HG03520 (cell line): ENCODE measurements at regions not wholly inside any gene's neighbourhood (a gene's known extent, or its start where the extent isn't known, plus 50 kb on each side); places are given as distances from the start of the nearest gene placed in this dataset.

Experiments used
- ATAC-seq: cut with Tn5 transposase; IDR thresholded peaks from one replicate; pipeline ENCODE4 v1.9.1; 2021; ENCODE audit warnings: mild to moderate bottlenecking, moderate library complexity; ENCODE audit not compliant: unreplicated experiment

GRCh38 chr7:25828468-25828867, 323.5 kb upstream of the NFE2L3 start:
- no peak for ATAC-seq

- no peak for ATAC-seq
These were observed 322.3 kb upstream of the NFE2L3 start for GRCh38 chr7:25829663-25830062.

DNA sequence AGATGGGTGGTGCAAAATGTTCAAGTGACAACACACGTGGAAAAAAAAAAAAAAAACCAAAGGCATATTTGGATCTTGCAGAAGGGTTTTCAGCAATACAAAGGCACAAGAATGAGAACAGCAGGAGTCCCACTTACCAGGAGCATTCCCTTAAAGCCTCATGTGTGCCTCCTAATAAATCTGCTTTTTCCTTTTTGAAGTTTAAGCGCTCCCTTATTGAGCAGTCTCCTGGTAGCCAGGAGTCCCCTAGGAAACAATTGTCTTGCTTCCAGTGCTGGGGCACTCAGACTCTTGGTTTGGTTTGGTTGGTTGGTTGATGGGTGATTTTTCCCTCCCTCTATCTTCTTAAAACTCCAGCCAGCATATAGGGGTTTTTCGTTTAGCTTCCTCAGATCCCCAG, 321.8 kb upstream of the NFE2L3 start:
- ATAC-seq, result no peak

GRCh38 chr7:25831062-25831691, 320.8 kb upstream of the NFE2L3 start:
- ATAC-seq, result no peak

DNA sequence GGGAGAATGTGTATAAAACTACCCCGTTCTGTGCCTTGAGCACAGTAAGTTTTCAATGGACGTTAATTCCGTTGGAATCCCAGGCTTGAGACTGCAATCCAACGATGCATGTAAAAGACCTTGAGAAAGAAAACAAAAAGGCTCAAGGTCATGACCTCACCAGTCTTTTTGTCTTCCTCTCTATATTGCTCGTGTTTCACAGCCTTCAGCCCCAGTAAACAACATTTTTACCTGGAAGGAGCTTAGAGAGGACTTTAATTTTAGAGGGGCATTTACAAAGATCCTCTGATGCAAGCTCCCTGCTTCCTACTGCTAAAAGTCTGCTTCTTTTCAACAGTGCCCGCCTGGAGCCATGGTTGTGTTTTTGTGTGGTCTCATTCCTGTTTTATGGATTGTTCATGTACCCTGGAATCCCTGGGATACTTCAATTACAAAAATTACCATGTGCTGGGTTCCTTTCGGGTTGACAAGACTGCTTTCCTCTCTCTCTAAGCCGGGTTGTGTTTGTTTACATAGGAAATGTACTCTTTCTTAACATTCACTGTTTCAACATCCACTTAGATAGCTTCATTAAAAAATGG, 320.1 kb upstream of the NFE2L3 start:
- ATAC-seq, result no peak

DNA sequence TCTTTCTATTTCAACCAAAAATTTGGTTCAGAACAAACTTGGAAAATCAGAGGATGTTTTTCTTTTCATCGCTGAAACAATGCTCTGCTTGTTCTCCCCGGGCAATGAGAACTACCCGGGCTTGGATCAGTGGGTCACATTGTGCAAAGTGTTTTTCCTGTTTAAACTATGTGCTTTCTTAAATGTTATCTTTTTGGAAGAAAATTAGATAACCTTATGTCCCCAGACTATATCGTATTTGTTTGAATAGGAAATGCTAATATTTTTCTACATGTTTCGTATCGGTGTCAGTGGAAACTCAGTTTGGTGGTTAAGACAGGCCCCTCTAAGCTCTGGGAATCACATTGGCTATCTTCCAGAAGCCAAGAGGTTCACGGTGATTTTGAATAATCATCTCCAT, 319.5 kb upstream of the NFE2L3 start:
- ATAC-seq, result no peak

DNA sequence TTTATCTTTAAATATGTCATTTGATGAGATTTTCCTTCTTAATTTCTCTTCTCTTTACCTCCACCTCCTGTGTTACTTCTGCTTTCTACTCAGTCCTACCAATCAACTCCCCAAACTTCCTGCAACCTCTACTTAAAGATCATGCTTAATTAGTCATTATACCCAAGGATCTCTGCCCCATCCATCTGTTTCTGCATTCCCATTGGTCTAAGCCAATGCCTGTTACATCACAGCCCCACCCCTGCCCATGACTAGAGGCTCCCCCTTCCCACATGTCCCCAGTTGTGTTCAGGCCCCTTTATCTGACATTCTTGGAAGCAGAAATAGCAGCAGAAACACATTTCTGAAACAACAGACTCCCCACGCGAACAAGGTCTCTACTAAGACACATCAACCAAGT, 319.1 kb upstream of the NFE2L3 start:
- ATAC-seq, result no peak

DNA sequence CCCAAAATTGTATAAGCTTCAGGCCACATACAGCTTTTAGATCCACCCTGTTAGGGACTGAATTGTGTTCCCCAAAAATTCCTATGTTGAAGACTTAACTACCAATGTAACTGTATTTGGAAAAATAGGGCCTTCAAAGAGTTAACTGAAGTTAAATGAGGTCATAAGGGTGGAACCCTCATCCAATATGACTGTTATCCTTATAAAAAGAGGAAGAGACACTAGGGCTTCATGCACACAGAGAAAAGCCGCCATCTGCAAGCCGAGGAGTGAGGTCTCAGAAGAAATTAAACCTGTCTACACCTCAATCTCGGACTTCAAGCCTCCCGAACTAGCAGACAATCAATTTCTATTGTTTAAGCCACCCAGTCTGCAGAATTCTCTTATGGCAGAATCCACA, 317.9 kb upstream of the NFE2L3 start:
- ATAC-seq, result no peak

DNA sequence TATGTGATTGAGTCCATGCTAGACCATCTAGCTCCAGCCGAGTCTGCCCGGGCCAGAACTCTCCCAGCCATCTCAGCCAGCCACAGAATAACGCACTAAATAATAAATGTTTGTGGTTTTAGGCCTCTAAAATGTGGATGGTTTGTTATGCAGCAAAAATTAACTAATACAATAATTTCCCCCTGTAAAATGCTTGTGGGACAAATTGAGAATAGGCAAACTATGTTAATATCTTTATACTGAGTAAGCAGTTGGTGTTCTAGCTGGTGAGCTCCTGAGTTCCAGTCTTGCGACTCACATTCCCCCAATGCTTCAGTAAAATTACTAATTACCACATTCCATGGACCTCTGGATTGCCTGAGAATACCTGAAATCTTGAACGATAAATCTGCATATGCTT, 316.8 kb upstream of the NFE2L3 start:
- no peak for ATAC-seq

DNA sequence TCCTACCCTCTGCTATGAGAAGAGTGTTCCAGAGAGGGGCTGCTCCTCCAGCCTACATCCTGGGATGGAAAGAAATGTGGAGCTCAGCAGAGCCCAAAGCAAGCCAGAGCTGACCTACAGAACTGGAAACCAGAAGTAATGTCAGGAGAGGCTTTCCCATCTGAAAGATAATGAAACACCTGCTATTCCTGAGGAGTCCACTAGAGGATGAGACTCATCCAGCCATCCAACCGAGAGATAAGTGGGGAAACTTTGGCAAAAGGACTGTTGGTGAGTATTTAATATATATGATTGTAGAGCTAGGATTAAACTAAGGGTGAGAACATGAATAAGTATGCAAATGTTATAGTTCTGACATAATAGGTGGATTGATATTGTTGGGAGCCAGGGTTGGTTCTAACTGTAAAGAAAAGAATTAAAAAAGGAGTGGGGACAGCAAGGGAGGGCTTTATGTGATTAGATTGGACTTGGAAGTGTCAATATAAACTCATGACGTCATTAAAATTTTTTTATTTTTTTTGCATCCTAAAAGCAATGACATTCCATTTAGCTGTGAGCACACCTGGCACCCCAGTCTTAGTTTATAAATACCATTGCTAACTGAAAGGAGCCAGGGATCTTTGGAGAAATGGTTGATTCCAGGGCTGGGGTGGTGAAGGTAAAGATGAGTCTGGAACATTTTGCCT, 312.8 kb upstream of the NFE2L3 start:
- ATAC-seq, result no peak

- no peak for ATAC-seq
These were observed 311.7 kb upstream of the NFE2L3 start for GRCh38 chr7:25840209-25840792.

GRCh38 chr7:25841575-25841974, 310.4 kb upstream of the NFE2L3 start:
- no peak for ATAC-seq

DNA sequence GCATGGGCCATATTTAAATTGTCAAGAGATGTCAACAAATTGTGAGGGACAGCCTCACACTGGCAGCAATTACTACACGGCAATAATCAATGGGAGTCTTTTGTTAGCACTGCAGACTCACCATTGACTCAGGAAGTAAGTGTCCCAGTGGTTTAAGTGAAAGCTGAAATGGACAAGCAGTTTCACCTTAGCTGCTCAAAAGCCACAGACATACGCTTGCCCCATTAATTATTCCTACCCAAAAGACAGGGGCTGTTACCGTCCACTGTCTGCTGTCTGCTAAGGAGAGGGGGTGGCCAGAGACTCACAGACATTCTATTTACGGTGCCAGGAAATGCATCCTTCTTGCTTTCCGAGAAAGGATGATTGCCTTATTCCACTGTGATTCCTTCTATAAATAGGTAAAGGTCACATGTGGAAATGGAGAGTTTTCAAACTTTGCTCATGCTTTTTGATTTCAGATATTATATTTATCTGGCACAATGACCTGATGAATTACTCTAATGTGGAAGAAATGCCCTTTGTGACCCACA, 309.7 kb upstream of the NFE2L3 start:
- no peak for ATAC-seq

GRCh38 chr7:25843467-25843866, 308.5 kb upstream of the NFE2L3 start:
- ATAC-seq, result no peak

DNA sequence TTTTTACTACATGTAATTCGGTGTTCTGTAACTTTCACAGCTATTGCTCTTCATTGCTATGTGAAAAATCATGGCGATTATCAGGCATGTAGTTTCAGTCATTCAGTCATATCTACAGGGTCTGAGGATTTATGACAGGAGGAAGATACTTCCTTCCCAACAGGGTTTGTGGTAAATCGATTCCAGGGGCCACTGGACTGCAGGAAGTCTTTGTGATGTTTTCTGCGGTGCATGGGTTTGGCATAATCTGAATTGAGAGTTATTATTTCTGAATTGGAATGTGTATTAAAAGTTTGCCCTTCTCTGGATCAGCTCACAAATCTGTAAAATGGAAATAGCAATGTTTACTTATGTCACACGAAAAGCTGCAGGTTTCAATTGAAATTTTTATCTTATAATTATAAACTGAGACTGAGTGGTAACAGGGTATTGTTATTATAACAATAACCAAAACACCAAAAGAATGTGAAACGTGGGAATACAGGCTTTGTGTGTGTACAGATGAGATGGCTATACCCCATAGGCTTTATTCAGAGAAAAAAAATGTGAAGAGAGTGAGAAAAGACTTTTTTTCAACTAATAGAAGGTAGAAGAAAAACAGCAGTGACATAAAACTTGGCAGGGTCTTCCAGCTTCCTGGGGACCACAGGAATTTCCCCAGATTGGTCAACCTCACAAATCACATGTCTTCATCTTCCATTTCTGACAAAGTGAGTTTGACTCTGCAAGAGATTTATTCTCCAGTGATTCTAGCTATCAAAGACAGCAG, 307.7 kb upstream of the NFE2L3 start:
- no peak for ATAC-seq

DNA sequence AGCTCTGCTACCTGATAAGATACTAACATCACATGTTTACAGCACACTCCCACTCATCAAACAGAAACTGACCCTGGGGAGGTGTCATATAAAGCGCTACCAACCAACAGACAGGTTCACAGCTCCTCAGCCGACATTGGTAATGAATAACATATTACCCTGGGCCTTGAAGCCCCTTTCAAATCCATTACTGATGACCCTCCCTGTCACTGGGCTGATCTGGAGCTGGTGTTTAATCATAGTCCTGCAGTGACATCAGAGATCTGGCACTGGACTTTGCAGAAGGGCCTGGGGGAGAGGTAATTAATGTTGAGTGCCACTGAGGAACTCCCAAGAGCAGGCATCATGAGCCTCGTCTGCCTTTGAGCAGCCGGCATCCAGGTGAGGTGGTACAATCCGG, 306.5 kb upstream of the NFE2L3 start:
- ATAC-seq, result no peak

DNA sequence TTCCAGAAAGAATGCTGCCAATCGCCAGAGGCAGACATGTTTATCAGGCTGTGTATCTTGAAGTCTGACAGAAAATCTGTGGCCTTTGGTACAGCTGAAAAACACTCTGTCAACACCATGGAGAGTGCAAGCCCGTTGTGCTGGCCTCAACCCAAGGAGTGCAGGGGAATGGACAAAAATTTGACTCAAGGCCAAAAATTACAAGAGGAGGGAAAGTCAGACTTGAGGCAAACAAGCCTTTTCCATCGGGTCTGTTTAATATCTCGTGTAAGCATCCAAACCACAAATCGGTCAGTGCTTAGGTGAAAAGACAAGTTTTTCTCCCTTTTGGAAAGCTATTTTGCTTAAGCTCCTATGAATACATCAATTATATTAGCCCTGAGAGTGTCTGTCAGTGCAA, 305.3 kb upstream of the NFE2L3 start:
- ATAC-seq, result no peak

- ATAC-seq, result no peak
These were observed 304.5 kb upstream of the NFE2L3 start for GRCh38 chr7:25847336-25848070.

DNA sequence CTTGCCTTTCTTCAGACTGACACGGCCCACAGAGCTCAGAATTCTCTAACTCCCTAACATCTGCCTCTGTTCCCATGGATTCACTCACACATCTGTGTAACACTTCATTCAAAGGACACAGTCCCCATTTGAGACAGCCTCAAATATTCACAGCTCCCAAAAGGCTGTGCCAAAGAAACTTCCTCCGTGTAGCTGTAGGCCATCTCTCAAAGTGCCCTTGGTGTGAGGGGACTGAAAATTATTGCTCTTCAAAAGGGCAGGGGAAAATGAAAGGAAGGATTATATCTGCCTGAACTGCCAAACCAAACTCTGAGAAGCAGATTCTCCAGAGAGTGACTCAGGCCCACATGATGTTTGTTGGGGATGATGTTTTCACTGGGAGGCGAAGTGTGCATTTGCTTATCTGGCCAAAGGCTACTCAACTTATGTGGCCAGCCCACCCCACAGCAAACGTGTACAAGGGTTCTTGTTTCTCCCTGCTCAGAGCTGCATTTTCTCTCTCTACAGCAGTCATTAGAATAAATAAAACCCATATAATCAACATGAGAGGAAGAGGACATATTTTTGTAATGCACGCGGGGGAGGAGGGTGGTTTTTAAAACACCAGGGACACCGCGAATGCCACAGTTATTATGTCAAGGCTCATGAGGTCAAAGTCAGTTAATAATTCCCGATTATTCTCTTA, 302.4 kb upstream of the NFE2L3 start:
- no peak for ATAC-seq

- ATAC-seq, result no peak
These were observed 301.8 kb upstream of the NFE2L3 start for GRCh38 chr7:25850216-25850615.
